Activated CD4-positive, alpha-beta T cell treated with anti-CD3 and anti-CD28 coated beads, Interleukin-2, amount 10 ng/mL, durations not matched to agents 7 days and 5 days (primary cell): ENCODE measurements at regions not wholly inside any gene's neighbourhood (a gene's known extent, or its start where the extent isn't known, plus 50 kb on each side); places are given as distances from the start of the nearest gene placed in this dataset.

ENCODE experiments used
- CTCF ChIA-PET: fragments of 350-600 bp; sonication (Branson Sonifier 250); formaldehyde crosslinking; loops from one replicate; lab custom pipeline; 2021; ENCODE audit warnings: antibody characterized with exemption; lab: Charles Lee
- POLR2A ChIA-PET: fragments of 350-600 bp; sonication (Branson Sonifier 250); formaldehyde crosslinking; loops from one replicate; lab custom pipeline; 2021; ENCODE audit warnings: antibody characterized with exemption; lab: Charles Lee
- DNase-seq: peaks from one replicate; pipeline ENCODE4 v3.0.0-alpha.2; 2020
- H3K27ac Mint-ChIP-seq: one replicate; pipeline ENCODE4 v1.8.0; 2021; ENCODE audit warnings: mild to moderate bottlenecking, moderate library complexity, mixed read lengths
- H3K27me3 Mint-ChIP-seq: one replicate; pipeline ENCODE4 v1.8.0; 2021; ENCODE audit warnings: mixed read lengths
- H3K36me3 Mint-ChIP-seq: one replicate; pipeline ENCODE4 v1.8.0; 2021; ENCODE audit warnings: low read depth, mixed read lengths
- H3K4me1 Mint-ChIP-seq: one replicate; pipeline ENCODE4 v1.8.0; 2021; ENCODE audit warnings: mixed read lengths
- H3K4me3 Mint-ChIP-seq: one replicate; pipeline ENCODE4 v1.8.0; 2021; ENCODE audit warnings: mild to moderate bottlenecking, moderate library complexity, mixed read lengths
- H3K9me3 Mint-ChIP-seq: one replicate; pipeline ENCODE4 v1.8.0; 2021; ENCODE audit warnings: mixed read lengths

- CTCF ChIA-PET: no interaction called here
- no peaks in the 10 kb centered on the region for H3K27me3 Mint-ChIP-seq
- H3K4me3 Mint-ChIP-seq: no peak overlapping the region
Observed at GRCh38 chr18:77551055-77551454, 301.4 kb downstream of the GALR1 start.

GRCh38 chr18:77552945-77553344, 303.3 kb downstream of the GALR1 start:
- POLR2A ChIA-PET: no interaction called here
- Mint-ChIP-seq H3K36me3 (no peaks in the 10 kb centered on the region), H3K27ac (no peak overlapping the region), H3K9me3 (no peaks in the 10 kb centered on the region), H3K4me1 (no peaks in the 10 kb centered on the region), H3K27me3 (no peaks in the 10 kb centered on the region), H3K4me3 (no peak overlapping the region)
- DNase-seq: no peak
- CTCF ChIA-PET: no interaction called here

More at GRCh38 chr18:77551055-77551454, 301.4 kb downstream of the GALR1 start:
- POLR2A ChIA-PET: no interaction called here
- H3K27ac Mint-ChIP-seq: no peak overlapping the region
- no peaks in the 10 kb centered on the region for H3K4me1 Mint-ChIP-seq
- no peaks in the 10 kb centered on the region for H3K36me3 Mint-ChIP-seq
- no peaks in the 10 kb centered on the region for H3K9me3 Mint-ChIP-seq
- DNase-seq: no peak

DNA sequence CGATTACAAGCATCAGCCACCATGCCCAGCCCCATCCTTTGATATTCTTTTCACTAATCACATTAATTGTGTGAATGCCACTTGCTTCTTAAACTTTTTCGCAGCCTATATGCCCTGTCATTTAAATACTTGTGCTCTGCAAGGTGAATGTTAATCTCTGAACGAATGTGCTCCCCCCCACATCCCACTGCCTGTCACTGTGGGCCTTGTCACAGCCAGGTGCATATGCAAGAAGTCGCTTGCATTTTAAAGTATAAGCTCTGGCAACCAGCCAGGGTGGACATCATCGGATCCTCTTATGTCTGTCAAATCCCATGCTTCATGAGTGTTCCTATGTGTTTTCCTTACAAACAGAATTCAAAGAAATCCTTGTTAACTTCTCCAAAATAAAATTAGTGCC, 304.4 kb downstream of the GALR1 start:
- Mint-ChIP-seq H3K4me1 (no peaks in the 10 kb centered on the region), H3K36me3 (no peaks in the 10 kb centered on the region), H3K27me3 (no peaks in the 10 kb centered on the region), H3K27ac (no peak overlapping the region), H3K4me3 (no peak overlapping the region), H3K9me3 (no peaks in the 10 kb centered on the region)
- DNase-seq: no peak
- ChIA-PET POLR2A (interaction anchor here (0.6 kb wide), 1 partner anchor 457 kb away, joined by 3 read pairs; no protein-coding TSS in a partner anchor), CTCF (no interaction called here)

- CTCF ChIA-PET: no interaction called here
- POLR2A ChIA-PET: no interaction called here
- no peak overlapping the region for H3K4me3 Mint-ChIP-seq
- H3K36me3 Mint-ChIP-seq: no peaks in the 10 kb centered on the region
- peaks cover 4% of the 10 kb centered on the region for H3K27me3 Mint-ChIP-seq
- H3K27ac Mint-ChIP-seq: no peak overlapping the region
- no peaks in the 10 kb centered on the region for H3K4me1 Mint-ChIP-seq
- no peaks in the 10 kb centered on the region for H3K9me3 Mint-ChIP-seq
- DNase-seq: no peak
Observed at GRCh38 chr18:77557046-77557587, 307.5 kb downstream of the GALR1 start.

GRCh38 chr18:77559274-77559910, 309.7 kb downstream of the GALR1 start:
- H3K27me3 Mint-ChIP-seq: peaks cover 6% of the 10 kb centered on the region
- ChIA-PET POLR2A (no interaction called here), CTCF (interaction anchor here (0.7 kb wide), 1 partner anchor 178 kb away, joined by 3 read pairs; no protein-coding TSS in a partner anchor)
- no peak overlapping the region for H3K27ac Mint-ChIP-seq
- no peaks in the 10 kb centered on the region for H3K36me3 Mint-ChIP-seq
- no peak overlapping the region for H3K4me3 Mint-ChIP-seq
- H3K4me1 Mint-ChIP-seq: no peaks in the 10 kb centered on the region
- no peak for DNase-seq
- H3K9me3 Mint-ChIP-seq: no peaks in the 10 kb centered on the region

DNA sequence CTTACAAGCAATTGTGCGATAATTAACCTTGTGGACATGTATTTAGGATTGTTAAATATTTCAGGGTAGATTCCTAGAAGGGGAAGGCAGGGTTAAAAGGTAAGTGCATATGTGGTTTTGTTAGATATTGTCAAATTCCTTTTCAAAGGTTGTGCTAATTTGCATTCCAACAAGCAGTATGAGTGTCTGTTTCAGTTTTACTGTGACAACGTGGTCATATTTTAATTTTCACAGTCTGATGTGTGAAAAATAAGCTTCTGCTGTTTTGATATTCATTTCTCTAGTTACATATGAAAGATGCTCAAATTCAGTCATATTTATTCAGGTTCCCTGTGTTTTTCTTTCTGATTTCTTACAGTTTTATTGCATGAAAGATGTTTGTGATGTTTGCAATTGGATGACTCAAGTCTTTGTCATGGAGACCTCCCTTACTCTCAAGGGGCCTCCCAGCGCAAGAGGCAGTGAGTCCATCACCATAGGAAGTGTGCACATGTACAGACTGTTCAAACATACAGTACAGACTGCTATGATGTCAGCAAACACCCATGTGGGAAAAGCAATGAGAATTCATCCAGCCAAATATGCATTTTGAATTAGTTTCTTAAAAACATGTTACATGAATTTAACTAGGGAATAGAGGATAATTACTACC, 310.8 kb downstream of the GALR1 start:
- Mint-ChIP-seq H3K4me1 (no peaks in the 10 kb centered on the region), H3K27me3 (peaks cover 6% of the 10 kb centered on the region), H3K36me3 (no peaks in the 10 kb centered on the region), H3K9me3 (no peaks in the 10 kb centered on the region), H3K27ac (no peak overlapping the region), H3K4me3 (no peak overlapping the region)
- DNase-seq: no peak
- POLR2A ChIA-PET: no interaction called here
- CTCF ChIA-PET: no interaction called here

DNA sequence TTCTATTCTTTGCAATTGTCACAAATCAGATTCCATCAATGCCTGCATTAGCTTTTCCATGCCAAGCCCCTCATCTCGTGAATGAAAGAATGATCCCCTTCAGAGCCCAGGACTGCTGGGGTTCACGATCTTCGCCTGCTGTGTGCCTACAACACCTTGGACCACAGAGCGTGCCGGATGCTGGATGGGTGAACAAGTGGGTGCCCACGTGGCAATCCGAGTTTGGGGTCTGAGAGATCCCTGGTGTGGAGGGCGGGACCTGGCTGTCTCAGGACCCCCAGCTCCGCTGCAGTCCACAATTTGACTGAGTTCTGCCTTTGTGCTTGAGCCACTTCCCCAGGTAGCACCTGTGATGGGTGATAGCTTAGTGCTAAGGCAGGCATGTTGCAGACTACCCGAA, 317.0 kb downstream of the GALR1 start:
- H3K4me3 Mint-ChIP-seq: no peak overlapping the region
- CTCF ChIA-PET: no interaction called here
- H3K27ac Mint-ChIP-seq: no peak overlapping the region
- H3K9me3 Mint-ChIP-seq: no peaks in the 10 kb centered on the region
- peaks cover 6% of the 10 kb centered on the region for H3K27me3 Mint-ChIP-seq
- no peaks in the 10 kb centered on the region for H3K36me3 Mint-ChIP-seq
- POLR2A ChIA-PET: no interaction called here
- DNase-seq: no peak
- H3K4me1 Mint-ChIP-seq: no peaks in the 10 kb centered on the region

- CTCF ChIA-PET: no interaction called here
- Mint-ChIP-seq H3K4me1 (no peaks in the 10 kb centered on the region), H3K27ac (no peak overlapping the region), H3K4me3 (no peak overlapping the region), H3K9me3 (no peaks in the 10 kb centered on the region), H3K36me3 (no peaks in the 10 kb centered on the region), H3K27me3 (peaks cover 2% of the 10 kb centered on the region)
- DNase-seq: no peak
- POLR2A ChIA-PET: no interaction called here
Observed at GRCh38 chr18:77567205-77567604, 317.6 kb downstream of the GALR1 start.

DNA sequence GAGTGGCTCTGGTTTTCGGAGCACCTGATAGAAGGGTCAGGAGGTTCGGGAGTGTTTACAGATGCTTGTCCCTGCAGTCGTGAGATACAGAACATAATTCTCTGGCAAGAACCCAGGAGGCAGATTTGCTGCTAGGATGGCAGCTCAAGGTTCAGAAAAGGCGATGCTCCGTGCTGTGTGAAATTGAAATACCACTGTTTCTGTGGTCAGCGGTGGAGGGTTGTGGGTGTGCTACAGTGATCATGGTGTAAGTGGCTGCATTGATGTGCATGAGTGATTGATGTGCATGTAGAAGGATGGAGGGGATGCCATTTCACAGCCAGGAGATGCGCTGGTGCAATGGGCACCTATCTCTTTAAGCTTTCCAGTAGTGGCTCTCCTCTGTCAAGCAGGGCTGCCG, 322.1 kb downstream of the GALR1 start:
- Mint-ChIP-seq H3K9me3 (no peaks in the 10 kb centered on the region), H3K4me3 (no peak overlapping the region), H3K4me1 (no peaks in the 10 kb centered on the region), H3K27me3 (no peaks in the 10 kb centered on the region), H3K27ac (no peak overlapping the region), H3K36me3 (no peaks in the 10 kb centered on the region)
- DNase-seq: no peak
- ChIA-PET POLR2A (no interaction called here), CTCF (no interaction called here)

DNA sequence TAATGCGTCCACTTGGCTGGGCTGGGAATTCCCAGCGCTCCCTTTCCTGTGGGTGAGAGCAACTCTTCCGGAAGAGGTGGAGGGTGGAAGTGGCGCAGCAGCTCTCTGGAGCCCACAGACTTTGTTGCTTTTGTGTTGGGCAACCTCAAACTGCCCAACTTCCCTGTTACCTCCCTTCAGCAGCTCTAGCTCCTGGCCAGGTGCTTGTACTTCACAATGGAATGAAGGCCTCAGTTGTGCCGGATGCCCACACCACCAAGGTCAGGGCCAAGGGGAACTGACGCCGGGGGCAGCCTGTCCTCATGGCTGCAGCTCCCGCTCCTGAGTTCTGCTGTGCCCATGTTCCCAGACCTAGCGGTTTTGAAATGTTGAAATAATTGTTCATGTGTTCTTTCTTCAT, 322.9 kb downstream of the GALR1 start:
- CTCF ChIA-PET: no interaction called here
- Mint-ChIP-seq H3K4me3 (no peak overlapping the region), H3K27me3 (no peaks in the 10 kb centered on the region), H3K9me3 (no peaks in the 10 kb centered on the region), H3K27ac (no peak overlapping the region), H3K36me3 (no peaks in the 10 kb centered on the region), H3K4me1 (no peaks in the 10 kb centered on the region)
- DNase-seq: no peak
- POLR2A ChIA-PET: no interaction called here

DNA sequence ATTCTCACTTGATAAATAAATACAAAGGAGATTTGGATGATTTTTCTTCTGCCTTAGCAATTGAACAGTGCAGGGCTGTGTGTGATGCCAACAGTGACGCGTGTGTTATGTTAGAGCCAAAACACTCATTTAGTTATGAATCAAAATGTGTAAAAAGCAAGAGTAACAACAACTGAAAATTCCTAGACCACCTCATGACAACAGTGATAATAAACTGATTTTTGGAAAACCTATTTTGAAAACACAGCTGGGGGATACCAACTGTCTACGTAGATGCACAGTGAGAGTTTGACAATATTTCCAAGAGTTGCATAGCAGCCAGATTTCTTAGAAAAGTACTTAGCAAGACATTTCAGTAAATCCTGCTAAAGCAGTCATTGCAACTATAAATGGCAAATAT, 323.9 kb downstream of the GALR1 start:
- no peaks in the 10 kb centered on the region for H3K4me1 Mint-ChIP-seq
- POLR2A ChIA-PET: no interaction called here
- no peaks in the 10 kb centered on the region for H3K36me3 Mint-ChIP-seq

GRCh38 chr18:77590943-77591515, 341.4 kb downstream of the GALR1 start:
- Mint-ChIP-seq H3K4me1 (no peaks in the 10 kb centered on the region), H3K36me3 (no peaks in the 10 kb centered on the region), H3K9me3 (no peaks in the 10 kb centered on the region), H3K27me3 (peaks cover 2% of the 10 kb centered on the region), H3K4me3 (no peak overlapping the region), H3K27ac (no peak overlapping the region)
- POLR2A ChIA-PET: no interaction called here
- CTCF ChIA-PET: no interaction called here
- no peak for DNase-seq

More for the DNA sequence above, 323.9 kb downstream of the GALR1 start:
- H3K9me3 Mint-ChIP-seq: no peaks in the 10 kb centered on the region
- CTCF ChIA-PET: no interaction called here
- H3K4me3 Mint-ChIP-seq: no peak overlapping the region
- no peak overlapping the region for H3K27ac Mint-ChIP-seq
- no peak for DNase-seq
- H3K27me3 Mint-ChIP-seq: no peaks in the 10 kb centered on the region

- no peaks in the 10 kb centered on the region for H3K36me3 Mint-ChIP-seq
- CTCF ChIA-PET: no interaction called here
- H3K27me3 Mint-ChIP-seq: peaks cover 2% of the 10 kb centered on the region
- no peaks in the 10 kb centered on the region for H3K9me3 Mint-ChIP-seq
- no peak overlapping the region for H3K27ac Mint-ChIP-seq
- POLR2A ChIA-PET: no interaction called here
- DNase-seq: no peak
- no peak overlapping the region for H3K4me3 Mint-ChIP-seq
- H3K4me1 Mint-ChIP-seq: no peaks in the 10 kb centered on the region
Observed at GRCh38 chr18:77597726-77598125, 348.1 kb downstream of the GALR1 start.
